HG02588 (cell line): ENCODE measurements at regions not wholly inside any gene's neighbourhood (a gene's known extent, or its start where the extent isn't known, plus 50 kb on each side); places are given as distances from the start of the nearest gene placed in this dataset.
"Not testable (repeated sequence)": the region's sequence is repeated elsewhere in the genome, so short reads cannot be mapped to it uniquely, and the experiment has no call there.

ENCODE experiments used
- ATAC-seq: cut with Tn5 transposase; IDR thresholded peaks from one replicate; pipeline ENCODE4 v1.9.1; 2021; ENCODE audit warnings: mild to moderate bottlenecking, moderate library complexity; ENCODE audit not compliant: unreplicated experiment

DNA sequence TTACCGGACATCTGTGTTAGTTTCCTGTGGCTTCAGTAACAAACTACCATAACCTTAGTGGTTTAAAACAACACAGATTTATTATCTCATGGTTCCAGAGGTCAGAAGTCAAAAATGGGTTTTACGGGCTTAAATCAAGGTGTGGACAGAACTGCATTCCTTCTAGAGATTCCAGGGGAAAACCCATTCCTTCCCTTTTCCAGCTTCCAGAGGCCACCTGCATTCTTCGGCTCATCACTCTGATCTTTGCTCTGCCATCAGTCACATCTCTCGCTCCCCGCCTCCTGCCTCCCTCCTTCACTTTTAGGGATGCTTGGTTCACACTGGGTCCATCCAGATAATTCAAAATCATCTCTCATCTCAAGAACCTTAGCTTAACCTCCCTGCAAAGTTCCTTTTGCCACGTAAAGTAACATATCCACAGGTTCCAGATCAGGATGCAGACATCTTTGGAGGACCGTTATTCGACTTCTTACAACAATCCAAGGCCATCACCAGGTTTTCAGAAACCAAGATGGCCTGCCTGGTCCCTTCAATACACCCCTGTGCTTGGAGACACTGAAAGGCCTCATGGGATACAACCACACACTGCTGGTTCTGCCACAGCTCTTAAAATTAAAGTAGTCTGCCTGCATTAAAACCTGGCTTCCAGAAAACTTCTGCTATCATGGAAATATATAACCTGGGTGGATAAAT lies 225.9 kb upstream of the MYO3A start:
- no peak for ATAC-seq

DNA sequence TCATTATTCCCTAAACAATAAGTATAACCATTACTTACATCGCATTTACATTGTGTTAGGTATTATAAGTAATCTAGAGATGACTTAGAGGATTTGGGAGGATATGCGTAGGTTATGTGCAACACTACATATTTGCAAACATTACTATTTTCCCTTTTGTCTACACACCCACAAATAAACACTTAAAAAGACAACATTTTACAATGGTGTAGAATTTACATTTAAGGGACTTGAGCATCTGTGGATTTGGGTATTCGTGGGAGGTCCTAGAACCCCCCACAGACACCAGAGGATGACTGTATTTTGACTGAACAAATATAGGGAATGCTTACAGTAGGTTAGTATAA lies 220.2 kb upstream of the MYO3A start:
- no peak for ATAC-seq

GRCh38 chr10:25724241-25724640 lies 209.8 kb upstream of the MYO3A start:
- no peak for ATAC-seq

- ATAC-seq = peak; percentile 69
These were observed 207.9 kb upstream of the MYO3A start for GRCh38 chr10:25725917-25726716.

- ATAC-seq = no peak
These were observed 195.3 kb upstream of the MYO3A start for GRCh38 chr10:25738776-25739175.

- no peak for ATAC-seq
These were observed 190.2 kb upstream of the MYO3A start for GRCh38 chr10:25743832-25744231.

- no peak for ATAC-seq
These were observed 189.5 kb upstream of the MYO3A start for GRCh38 chr10:25744574-25744973.

GRCh38 chr10:25745976-25746375 lies 188.1 kb upstream of the MYO3A start:
- ATAC-seq = no peak

DNA sequence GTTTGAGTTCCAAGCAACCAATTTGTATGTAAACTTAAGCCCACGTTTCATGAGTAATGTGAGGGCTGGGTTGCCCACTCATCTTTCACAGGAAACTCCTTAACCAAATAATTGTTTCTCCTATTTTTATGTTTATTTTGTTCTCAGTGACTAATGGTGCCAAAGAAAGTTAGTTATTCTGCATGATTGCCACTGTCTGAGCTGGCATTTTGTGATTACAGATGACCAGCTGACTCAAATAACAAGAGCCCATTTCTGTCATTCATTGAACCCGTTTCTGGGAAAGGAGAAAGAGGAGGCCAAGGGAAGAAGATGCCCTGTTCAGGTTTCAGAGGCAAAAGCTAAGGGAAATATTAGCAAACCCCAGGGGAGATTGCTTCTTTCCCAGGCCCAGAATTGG lies 186.9 kb upstream of the MYO3A start:
- ATAC-seq = no peak

DNA sequence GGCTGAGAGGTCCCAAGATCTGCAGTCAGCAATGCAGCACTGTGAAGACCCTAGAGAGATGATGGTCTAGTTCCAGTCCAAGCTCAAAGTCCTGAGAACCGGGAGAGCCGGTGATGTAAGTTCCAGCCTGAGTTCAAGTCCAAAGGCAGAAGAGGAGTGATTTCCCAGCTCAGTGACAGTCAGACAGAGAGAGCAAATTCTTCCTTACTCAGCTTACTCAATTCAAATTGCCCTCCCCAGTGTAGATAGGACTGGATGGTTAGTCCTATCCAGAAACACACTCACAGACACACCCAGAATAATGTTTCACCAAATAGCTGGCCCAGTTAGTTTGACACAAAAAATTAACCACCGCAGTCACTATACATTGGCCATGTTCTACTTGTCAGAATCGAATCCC lies 185.5 kb upstream of the MYO3A start:
- ATAC-seq = no peak

DNA sequence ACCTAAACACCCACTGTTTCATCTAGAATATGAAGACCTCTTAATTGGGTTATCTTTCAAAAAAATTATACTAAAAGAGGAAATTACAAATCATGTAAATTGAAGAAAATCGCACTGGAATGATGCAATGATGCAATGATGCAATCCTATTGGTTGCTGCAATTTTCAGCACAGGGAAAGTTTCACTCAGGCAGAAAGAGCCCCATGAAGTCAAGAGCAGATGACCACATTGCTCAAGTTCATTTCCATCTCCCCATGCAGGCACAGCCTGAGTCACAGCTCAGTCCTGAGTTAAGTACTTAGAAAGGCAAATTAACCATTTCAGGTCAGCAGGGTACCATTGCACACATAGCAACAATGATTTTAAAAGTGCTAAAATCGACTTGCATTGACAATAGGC lies 180.3 kb upstream of the MYO3A start:
- no peak for ATAC-seq

DNA sequence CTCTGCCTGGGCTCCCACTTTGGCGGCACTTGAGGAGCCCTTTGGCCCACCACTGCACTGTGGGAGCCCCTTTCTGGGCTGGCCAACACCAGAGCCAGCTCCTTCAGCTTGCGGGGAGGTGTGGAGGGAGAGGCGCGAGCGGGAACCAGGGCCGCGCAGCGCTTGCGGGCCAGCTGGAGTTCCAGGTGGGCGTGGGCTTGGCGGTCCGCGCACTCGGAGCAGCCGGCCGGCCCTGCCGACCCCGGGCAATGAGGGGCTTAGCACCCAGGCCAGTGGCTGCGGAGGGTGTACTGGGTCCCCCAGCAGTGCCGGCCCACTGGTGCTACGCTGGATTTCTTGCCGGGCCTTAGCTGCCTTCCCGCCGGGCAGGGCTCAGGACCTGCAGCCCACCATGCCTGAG lies 178.2 kb upstream of the MYO3A start:
- ATAC-seq = not testable (repeated sequence)

DNA sequence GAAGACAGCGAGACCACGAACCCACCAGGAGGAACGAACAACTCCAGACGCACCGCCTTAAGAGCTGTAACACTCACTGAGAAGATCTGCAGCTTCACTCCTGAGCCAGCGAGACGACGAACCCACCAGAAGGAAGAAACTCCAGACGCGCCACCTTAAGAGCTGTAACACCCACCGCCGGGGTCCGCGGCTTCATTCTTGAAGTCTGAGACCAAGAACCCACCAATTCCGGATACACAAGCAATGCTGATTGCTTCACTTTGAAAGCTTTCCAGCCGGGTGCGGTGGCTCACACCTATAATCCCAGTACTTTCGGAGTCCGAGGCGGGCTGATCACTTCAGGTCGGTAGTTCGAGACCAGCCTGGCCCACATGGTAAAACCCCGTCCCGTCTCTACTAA lies 177.2 kb upstream of the MYO3A start:
- ATAC-seq = no peak

DNA sequence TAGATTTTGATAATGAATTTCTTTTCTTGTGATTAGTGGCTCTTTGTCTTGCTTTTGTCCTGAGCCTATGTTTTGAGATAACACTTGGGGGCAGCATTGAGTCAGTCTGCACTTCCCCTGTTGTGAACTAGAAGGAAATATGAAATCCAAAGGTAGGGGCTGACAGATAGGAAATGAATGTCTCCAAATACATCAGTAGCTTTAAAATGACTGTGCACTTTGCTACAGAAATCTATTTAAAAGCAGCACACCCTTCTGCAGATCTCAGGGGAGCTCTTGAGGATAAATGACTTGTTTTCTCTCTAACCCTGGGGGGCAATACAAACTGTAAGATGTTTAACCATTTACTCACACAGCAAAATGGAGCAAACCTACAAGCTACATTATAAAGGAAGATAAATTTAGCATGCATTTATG lies 176.0 kb upstream of the MYO3A start:
- ATAC-seq = no peak

- ATAC-seq = no peak
These were observed 175.5 kb upstream of the MYO3A start for GRCh38 chr10:25758511-25758910.

- no peak for ATAC-seq
These were observed 172.1 kb upstream of the MYO3A start for GRCh38 chr10:25761937-25762336.

DNA sequence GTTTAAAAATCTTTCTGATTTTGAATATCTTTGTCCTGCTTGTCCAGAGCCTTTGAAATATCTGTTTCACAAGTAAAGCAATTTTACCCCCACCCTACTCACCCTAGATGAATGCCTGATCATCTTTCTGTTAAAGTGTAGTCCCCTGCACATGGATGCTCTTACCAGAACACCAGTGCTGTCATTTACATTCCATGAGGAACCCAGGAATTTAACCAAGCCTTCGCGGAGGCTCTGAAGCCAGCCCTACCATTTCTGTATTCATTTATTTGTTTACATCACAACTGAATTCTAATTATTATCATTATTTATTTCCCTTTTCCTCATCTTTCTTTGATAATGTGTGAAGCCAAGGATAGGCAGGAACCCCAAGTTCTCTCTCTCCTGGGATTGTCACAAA lies 167.8 kb upstream of the MYO3A start:
- no peak for ATAC-seq

GRCh38 chr10:25766687-25767221 lies 167.3 kb upstream of the MYO3A start:
- no peak for ATAC-seq

GRCh38 chr10:25768167-25768566 lies 165.9 kb upstream of the MYO3A start:
- ATAC-seq = no peak

DNA sequence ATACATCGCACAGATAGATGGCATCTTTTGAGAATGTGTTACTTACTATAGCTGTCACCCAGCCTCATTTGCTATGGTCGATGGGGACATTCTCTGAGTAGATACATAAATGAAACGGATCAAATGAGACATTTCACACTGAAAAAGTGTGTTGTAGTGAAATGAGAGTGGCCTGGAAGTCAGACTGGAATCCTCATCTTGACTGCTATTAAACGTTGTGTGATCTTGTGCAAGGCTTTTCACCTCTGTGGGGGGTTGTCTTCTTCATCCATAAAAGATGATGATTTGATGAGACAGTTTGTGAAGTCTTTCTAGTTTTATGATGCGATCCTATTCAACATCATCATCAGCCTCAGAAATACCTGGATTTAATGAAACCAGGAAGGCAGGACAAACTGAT lies 155.4 kb upstream of the MYO3A start:
- no peak for ATAC-seq

GRCh38 chr10:25786161-25786560 lies 147.9 kb upstream of the MYO3A start:
- ATAC-seq = no peak

- ATAC-seq = no peak
These were observed 147.1 kb upstream of the MYO3A start for GRCh38 chr10:25786899-25787298.
